ENCODE measurements at regions not wholly inside any gene's neighbourhood (a gene's known extent, or its start where the extent isn't known, plus 50 kb on each side); places are given as distances from the start of the nearest gene placed in this dataset.

GRCh38 chr1:29958271-29958670 lies 721.9 kb downstream of the PTPRU start:
- no peak for TF ChIP-seq ZNF274 (IDR thresholded peaks at IDR 0.05; ENCODE audit: low read depth, low read length)
- TF ChIP-seq SUZ12 (IDR thresholded peaks at IDR 0.05; ENCODE audit: extremely low read depth, insufficient read depth, insufficient read length), result no peak

Measured in NT2/D1 (cell line).